ENCODE measurements at regions not wholly inside any gene's neighbourhood (a gene's known extent, or its start where the extent isn't known, plus 50 kb on each side); places are given as distances from the start of the nearest gene placed in this dataset.
"Not testable (repeated sequence)": the region's sequence is repeated elsewhere in the genome, so short reads cannot be mapped to it uniquely, and the experiment has no call there.

DNA sequence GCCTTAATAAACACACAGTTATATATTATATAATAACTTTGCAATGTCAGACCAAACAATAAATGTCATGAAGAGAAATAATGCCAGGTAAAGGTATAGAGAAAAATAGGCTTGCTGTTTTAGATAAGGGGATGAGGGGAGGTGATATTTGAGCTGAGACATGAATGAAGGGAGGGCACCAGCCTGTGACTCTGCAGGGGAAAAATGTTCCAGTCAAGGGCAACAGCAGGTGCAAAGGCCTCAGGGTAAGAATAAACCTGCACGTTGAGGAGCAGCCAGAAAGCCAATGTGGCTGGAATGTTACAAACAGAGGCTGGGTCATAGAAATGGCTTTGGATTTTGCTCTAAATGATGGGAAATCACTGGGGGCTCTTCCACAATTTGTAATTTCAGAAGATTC lies 519.6 kb downstream of the SOX6 start:
- no peaks in the 10 kb centered on the region for H3K9me3 ChIP-seq (ENCODE audit: control insufficient read depth in 2 of 2, low read length in 2 of 2)
- H3K27me3 ChIP-seq (ENCODE audit: control insufficient read depth in 2 of 2, insufficient read depth in 2 of 2, low read length in 2 of 2): no peaks in the 10 kb centered on the region
- no peak overlapping the region for H3K27ac ChIP-seq (ENCODE audit: low read depth in 2 of 2, low read length in 2 of 2)
- no peak overlapping the region for H3K9ac ChIP-seq (ENCODE audit: low read depth in 1 of 2, low read length in 2 of 2)
- H3K36me3 ChIP-seq (ENCODE audit: control insufficient read depth in 2 of 2, insufficient read depth in 2 of 2, low read length in 2 of 2): no peaks in the 10 kb centered on the region
- peaks cover 4 to 14% of the 10 kb centered on the region in 2 donors for H3K4me1 ChIP-seq (ENCODE audit: control insufficient read depth in 2 of 2, insufficient read depth in 2 of 2, low read length in 2 of 2)
- no peak overlapping the region for H3K4me3 ChIP-seq (ENCODE audit: low read length in 2 of 2)

DNA sequence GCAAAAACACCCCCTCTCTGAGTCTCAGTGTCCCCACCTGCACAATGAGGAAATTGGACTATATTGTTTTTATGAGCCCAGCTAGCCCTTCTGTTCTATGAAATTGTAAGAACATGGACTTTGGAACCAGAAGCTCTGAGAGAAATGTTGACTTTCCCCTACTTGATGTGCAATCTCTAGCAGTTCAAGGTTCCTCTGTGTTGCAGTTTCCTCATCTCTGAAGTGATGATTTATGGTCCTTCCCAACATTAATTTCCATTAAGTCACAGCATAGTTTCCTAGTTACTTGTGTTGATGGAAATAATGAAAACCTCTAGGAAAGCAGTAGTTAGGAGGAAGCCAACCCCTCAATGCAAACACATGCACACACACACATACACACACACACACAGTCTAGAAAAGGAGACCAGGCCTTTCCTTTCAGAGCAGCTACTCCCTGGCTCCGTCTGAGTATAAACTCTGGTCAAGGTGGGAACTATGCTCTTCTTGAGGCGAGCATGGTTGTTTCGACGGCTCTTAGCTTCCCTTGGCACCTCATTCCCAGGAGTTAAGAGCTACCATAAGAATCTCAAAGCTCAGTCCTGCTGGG lies 518.4 kb downstream of the SOX6 start:
- peaks cover 4 to 14% of the 10 kb centered on the region in 2 donors for H3K4me1 ChIP-seq (ENCODE audit: control insufficient read depth in 2 of 2, insufficient read depth in 2 of 2, low read length in 2 of 2)
- peak overlapping the region in 1 of 2 donors; percentile 22 for H3K4me3 ChIP-seq (ENCODE audit: low read length in 2 of 2)
- H3K36me3 ChIP-seq (ENCODE audit: control insufficient read depth in 2 of 2, insufficient read depth in 2 of 2, low read length in 2 of 2): no peaks in the 10 kb centered on the region
- no peaks in the 10 kb centered on the region for H3K27me3 ChIP-seq (ENCODE audit: control insufficient read depth in 2 of 2, insufficient read depth in 2 of 2, low read length in 2 of 2)
- H3K9me3 ChIP-seq (ENCODE audit: control insufficient read depth in 2 of 2, low read length in 2 of 2): no peaks in the 10 kb centered on the region
- H3K9ac ChIP-seq (ENCODE audit: low read depth in 1 of 2, low read length in 2 of 2): peak overlapping the region in 1 of 2 donors; percentile 42
- H3K27ac ChIP-seq (ENCODE audit: low read depth in 2 of 2, low read length in 2 of 2): peak overlapping the region; percentile 74 to 84

DNA sequence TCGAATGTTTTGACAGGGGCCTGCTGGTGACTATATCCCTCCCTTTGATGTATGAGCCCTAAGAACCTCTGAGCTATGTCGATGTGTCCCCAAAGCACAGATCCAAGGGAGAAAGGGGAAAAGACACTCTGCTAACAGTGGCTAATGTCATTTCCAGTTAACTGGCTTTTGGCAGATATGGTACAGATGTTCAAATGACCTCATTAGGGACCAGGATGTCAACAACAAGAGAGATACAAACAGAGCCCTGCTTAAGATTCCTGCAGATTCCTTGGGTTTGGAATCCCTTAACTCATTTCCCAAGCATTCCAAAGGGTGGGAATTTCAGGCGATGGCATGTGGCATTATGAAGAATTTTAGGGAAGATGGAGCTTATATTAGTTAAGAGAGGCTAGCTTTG lies 517.3 kb downstream of the SOX6 start:
- no peak overlapping the region for H3K27ac ChIP-seq (ENCODE audit: low read depth in 2 of 2, low read length in 2 of 2)
- H3K27me3 ChIP-seq (ENCODE audit: control insufficient read depth in 2 of 2, insufficient read depth in 2 of 2, low read length in 2 of 2): no peaks in the 10 kb centered on the region

DNA sequence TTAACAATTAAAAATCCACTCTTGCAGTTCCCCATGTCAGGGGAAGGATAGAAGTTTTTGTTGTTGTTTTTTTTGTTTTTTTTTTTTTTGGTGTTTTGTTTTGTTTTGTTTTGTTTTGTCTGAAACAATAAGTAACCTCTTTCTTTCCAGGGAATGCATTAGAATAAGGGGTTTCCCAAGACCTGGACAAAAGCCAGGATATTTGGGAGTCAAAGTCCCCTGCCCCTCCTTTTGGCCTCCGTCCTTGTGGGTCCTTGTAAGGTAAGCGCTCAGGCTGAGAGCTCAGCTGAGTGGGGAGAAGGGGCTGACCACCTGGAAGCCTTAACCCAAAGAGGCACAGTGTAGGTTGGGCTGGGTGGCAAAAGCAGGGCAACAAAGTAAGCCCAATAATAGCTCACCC lies 515.4 kb downstream of the SOX6 start:
- Histone ChIP-seq H3K4me1 (ENCODE audit: control insufficient read depth in 2 of 2, insufficient read depth in 2 of 2, low read length in 2 of 2) (peaks cover 4 to 14% of the 10 kb centered on the region in 2 donors), H3K9me3 (ENCODE audit: control insufficient read depth in 2 of 2, low read length in 2 of 2) (no peaks in the 10 kb centered on the region), H3K27me3 (ENCODE audit: control insufficient read depth in 2 of 2, insufficient read depth in 2 of 2, low read length in 2 of 2) (no peaks in the 10 kb centered on the region), H3K9ac (ENCODE audit: low read depth in 1 of 2, low read length in 2 of 2) (no peak overlapping the region), H3K4me3 (ENCODE audit: low read length in 2 of 2) (no peak overlapping the region), H3K27ac (ENCODE audit: low read depth in 2 of 2, low read length in 2 of 2) (no peak overlapping the region), H3K36me3 (ENCODE audit: control insufficient read depth in 2 of 2, insufficient read depth in 2 of 2, low read length in 2 of 2) (no peaks in the 10 kb centered on the region)

More for the DNA sequence above, 517.3 kb downstream of the SOX6 start:
- Histone ChIP-seq H3K9me3 (ENCODE audit: control insufficient read depth in 2 of 2, low read length in 2 of 2) (no peaks in the 10 kb centered on the region), H3K36me3 (ENCODE audit: control insufficient read depth in 2 of 2, insufficient read depth in 2 of 2, low read length in 2 of 2) (no peaks in the 10 kb centered on the region), H3K4me3 (ENCODE audit: low read length in 2 of 2) (no peak overlapping the region), H3K4me1 (ENCODE audit: control insufficient read depth in 2 of 2, insufficient read depth in 2 of 2, low read length in 2 of 2) (peaks cover 4 to 14% of the 10 kb centered on the region in 2 donors), H3K9ac (ENCODE audit: low read depth in 1 of 2, low read length in 2 of 2) (no peak overlapping the region)

DNA sequence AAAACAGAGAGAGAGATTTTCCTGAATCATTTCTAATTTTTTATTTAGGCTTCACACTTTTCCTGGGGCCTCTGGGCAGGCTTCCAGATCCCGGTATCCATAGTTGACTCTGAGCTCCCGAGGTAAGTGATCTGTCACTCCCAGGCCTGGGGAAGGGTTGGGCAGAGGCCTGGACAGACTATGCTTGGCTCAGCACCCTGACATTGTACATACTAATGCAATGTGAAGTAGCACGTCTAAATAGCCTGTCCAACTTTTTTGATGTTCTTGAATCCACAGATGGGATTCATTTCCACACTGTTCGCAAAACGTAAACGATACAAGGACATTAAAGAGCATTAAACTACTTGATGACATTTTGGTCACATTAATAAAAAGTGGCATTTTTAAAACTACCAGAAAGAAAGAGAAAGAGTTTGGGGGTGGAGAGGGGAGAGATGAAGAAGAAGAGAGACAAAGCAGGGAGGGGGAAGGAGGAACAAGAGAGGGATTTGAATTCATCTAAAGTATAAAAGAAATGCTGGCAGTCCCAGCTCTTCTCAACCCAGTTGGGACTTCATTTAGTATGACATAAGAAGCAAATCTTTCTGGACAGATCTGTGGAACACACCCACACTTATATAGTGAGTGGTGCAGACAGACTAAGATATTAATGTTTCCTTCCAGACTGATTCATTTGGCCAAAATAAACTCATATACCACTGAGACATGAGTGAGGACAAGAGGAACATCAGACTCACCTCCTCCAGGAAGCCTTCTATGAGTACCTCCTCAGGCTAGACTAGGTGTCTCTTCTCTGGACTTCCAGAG lies 514.2 kb downstream of the SOX6 start:
- no peak overlapping the region for H3K27ac ChIP-seq (ENCODE audit: low read depth in 2 of 2, low read length in 2 of 2)
- H3K36me3 ChIP-seq (ENCODE audit: control insufficient read depth in 2 of 2, insufficient read depth in 2 of 2, low read length in 2 of 2): no peaks in the 10 kb centered on the region
- H3K27me3 ChIP-seq (ENCODE audit: control insufficient read depth in 2 of 2, insufficient read depth in 2 of 2, low read length in 2 of 2): no peaks in the 10 kb centered on the region
- no peaks in the 10 kb centered on the region for H3K9me3 ChIP-seq (ENCODE audit: control insufficient read depth in 2 of 2, low read length in 2 of 2)
- peaks cover 4 to 10% of the 10 kb centered on the region in 2 donors for H3K4me1 ChIP-seq (ENCODE audit: control insufficient read depth in 2 of 2, insufficient read depth in 2 of 2, low read length in 2 of 2)
- H3K4me3 ChIP-seq (ENCODE audit: low read length in 2 of 2): no peak overlapping the region
- H3K9ac ChIP-seq (ENCODE audit: low read depth in 1 of 2, low read length in 2 of 2): no peak overlapping the region

DNA sequence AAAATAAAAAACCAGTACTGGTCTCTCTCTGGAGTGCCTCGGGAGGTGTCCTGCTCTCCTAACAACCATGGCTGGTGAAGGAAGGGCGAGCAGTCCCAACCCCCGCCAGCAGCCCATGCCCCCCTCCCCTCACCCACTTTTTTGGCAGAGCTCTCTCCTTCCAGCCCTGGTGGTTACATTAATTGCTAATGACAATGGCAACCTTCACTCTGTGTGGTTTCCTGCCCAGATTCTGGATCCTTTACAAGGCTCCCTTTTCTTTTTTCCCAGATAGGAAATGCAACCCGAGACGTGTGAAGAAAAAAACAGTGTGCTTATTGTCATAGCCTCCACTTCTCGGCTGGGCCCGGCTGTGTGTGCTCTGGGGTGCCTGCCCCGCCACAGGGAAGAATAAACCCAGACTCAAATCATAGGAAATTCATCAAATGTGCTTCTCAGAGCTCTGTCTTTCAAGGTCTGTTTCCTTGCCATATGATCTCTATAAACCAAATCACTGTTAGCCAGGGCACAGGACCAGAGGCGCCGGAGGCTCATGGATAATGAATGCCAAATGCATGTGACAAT lies 513.0 kb downstream of the SOX6 start:
- H3K27me3 ChIP-seq (ENCODE audit: control insufficient read depth in 2 of 2, insufficient read depth in 2 of 2, low read length in 2 of 2): no peaks in the 10 kb centered on the region
- no peaks in the 10 kb centered on the region for H3K9me3 ChIP-seq (ENCODE audit: control insufficient read depth in 2 of 2, low read length in 2 of 2)
- H3K27ac ChIP-seq (ENCODE audit: low read depth in 2 of 2, low read length in 2 of 2): no peak overlapping the region
- no peak overlapping the region for H3K4me3 ChIP-seq (ENCODE audit: low read length in 2 of 2)
- H3K36me3 ChIP-seq (ENCODE audit: control insufficient read depth in 2 of 2, insufficient read depth in 2 of 2, low read length in 2 of 2): no peaks in the 10 kb centered on the region
- no peak overlapping the region for H3K9ac ChIP-seq (ENCODE audit: low read depth in 1 of 2, low read length in 2 of 2)
- H3K4me1 ChIP-seq (ENCODE audit: control insufficient read depth in 2 of 2, insufficient read depth in 2 of 2, low read length in 2 of 2): peaks cover under 1% of the 10 kb centered on the region in 2 donors

DNA sequence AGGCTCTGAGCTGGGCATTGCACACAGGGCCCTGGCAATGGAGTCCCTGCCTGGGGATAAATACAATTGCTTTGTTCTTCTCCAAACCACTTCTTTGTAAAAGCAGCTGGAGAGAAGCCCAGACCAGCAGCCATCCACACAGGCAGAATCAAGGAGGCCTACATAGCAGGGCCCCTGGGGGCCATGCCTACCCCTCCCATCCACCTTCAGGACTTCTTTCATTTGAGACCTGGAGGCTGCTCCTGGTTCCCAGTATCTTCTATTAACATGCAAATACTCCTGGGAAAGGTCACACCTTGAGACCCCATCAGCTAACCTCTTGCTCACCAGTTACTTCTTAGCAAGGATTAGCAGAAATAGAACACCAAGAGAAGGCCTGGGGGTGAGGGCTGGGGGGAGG lies 511.1 kb downstream of the SOX6 start:
- H3K4me1 ChIP-seq (ENCODE audit: control insufficient read depth in 2 of 2, insufficient read depth in 2 of 2, low read length in 2 of 2): no peaks in the 10 kb centered on the region
- H3K4me3 ChIP-seq (ENCODE audit: low read length in 2 of 2): no peak overlapping the region
- H3K36me3 ChIP-seq (ENCODE audit: control insufficient read depth in 2 of 2, insufficient read depth in 2 of 2, low read length in 2 of 2): no peaks in the 10 kb centered on the region
- no peaks in the 10 kb centered on the region for H3K9me3 ChIP-seq (ENCODE audit: control insufficient read depth in 2 of 2, low read length in 2 of 2)
- no peak overlapping the region for H3K9ac ChIP-seq (ENCODE audit: low read depth in 1 of 2, low read length in 2 of 2)
- no peak overlapping the region for H3K27ac ChIP-seq (ENCODE audit: low read depth in 2 of 2, low read length in 2 of 2)
- H3K27me3 ChIP-seq (ENCODE audit: control insufficient read depth in 2 of 2, insufficient read depth in 2 of 2, low read length in 2 of 2): no peaks in the 10 kb centered on the region

DNA sequence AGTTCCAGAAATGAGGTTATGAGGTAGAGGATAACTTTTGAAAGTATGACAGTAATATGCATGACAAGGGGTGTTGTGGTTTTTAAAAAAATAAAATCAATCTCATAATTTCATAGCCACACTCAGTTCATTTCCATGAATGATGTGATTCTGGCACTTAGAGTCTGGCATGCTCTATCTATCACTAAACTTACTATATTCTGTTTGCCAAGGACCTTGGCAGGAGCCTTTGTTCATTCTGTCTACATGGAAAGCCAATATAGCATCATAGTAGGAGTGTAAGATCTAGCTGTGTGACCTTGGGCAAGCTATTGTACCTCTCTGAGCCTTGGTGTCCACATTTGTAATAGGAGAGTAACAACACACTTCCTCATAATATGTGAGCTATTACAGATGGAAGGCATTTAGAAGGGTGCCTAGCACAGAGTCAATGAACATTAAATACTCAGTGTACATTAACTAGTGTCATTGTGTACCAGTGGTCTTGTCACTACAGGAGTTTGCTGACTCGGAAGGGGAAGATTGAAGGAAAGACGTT lies 507.6 kb downstream of the SOX6 start:
- Histone ChIP-seq H3K27me3 (ENCODE audit: control insufficient read depth in 2 of 2, insufficient read depth in 2 of 2, low read length in 2 of 2) (no peaks in the 10 kb centered on the region), H3K9me3 (ENCODE audit: control insufficient read depth in 2 of 2, low read length in 2 of 2) (no peaks in the 10 kb centered on the region), H3K4me3 (ENCODE audit: low read length in 2 of 2) (no peak overlapping the region), H3K36me3 (ENCODE audit: control insufficient read depth in 2 of 2, insufficient read depth in 2 of 2, low read length in 2 of 2) (no peaks in the 10 kb centered on the region), H3K27ac (ENCODE audit: low read depth in 2 of 2, low read length in 2 of 2) (peak overlapping the region in 1 of 2 donors; percentile 6), H3K9ac (ENCODE audit: low read depth in 1 of 2, low read length in 2 of 2) (no peak overlapping the region), H3K4me1 (ENCODE audit: control insufficient read depth in 2 of 2, insufficient read depth in 2 of 2, low read length in 2 of 2) (no peaks in the 10 kb centered on the region)

DNA sequence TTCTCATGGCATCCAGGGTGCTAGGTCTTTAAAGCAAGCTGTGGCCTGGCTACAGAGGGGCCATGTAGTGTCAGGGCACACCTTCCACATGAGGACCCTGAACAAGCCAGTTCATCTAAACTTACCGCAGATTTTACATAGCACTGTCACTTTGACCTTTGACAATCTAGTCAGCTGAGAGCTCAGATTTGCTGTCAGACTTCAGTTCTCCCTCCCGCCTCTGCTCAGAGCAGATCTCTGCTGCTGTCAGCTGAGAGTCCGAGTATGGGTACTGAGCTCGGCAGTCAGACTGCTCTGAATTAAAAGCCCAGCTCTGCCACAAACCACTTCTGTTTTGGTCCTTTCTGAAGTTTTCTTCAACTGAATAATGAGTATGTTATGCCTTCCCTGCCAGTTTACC lies 507.1 kb downstream of the SOX6 start:
- H3K36me3 ChIP-seq (ENCODE audit: control insufficient read depth in 2 of 2, insufficient read depth in 2 of 2, low read length in 2 of 2): no peaks in the 10 kb centered on the region
- H3K27ac ChIP-seq (ENCODE audit: low read depth in 2 of 2, low read length in 2 of 2): peak overlapping the region in 1 of 2 donors; percentile 6
- no peaks in the 10 kb centered on the region for H3K9me3 ChIP-seq (ENCODE audit: control insufficient read depth in 2 of 2, low read length in 2 of 2)
- H3K27me3 ChIP-seq (ENCODE audit: control insufficient read depth in 2 of 2, insufficient read depth in 2 of 2, low read length in 2 of 2): no peaks in the 10 kb centered on the region
- no peaks in the 10 kb centered on the region for H3K4me1 ChIP-seq (ENCODE audit: control insufficient read depth in 2 of 2, insufficient read depth in 2 of 2, low read length in 2 of 2)
- no peak overlapping the region for H3K9ac ChIP-seq (ENCODE audit: low read depth in 1 of 2, low read length in 2 of 2)
- no peak overlapping the region for H3K4me3 ChIP-seq (ENCODE audit: low read length in 2 of 2)

DNA sequence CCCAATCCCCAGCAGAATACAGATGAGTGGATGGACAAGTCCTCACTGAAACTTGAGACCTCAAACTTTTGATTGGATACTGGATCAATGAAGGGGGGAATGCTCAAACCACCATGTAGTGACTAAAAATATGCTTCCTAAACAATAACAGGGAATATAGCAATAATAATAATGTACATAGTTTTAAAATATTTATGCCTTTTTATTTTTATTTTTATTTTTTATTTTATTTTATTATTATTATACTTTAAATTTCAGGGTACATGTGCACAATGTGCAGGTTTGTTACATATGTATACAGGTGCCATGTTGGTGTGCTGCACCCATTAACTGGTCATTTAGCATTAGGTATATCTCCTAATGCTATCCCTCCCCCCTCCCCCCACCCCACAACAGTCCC lies 506.0 kb downstream of the SOX6 start:
- H3K36me3 ChIP-seq (ENCODE audit: control insufficient read depth in 2 of 2, insufficient read depth in 2 of 2, low read length in 2 of 2); H3K27ac ChIP-seq (ENCODE audit: low read depth in 2 of 2, low read length in 2 of 2); H3K27me3 ChIP-seq (ENCODE audit: control insufficient read depth in 2 of 2, insufficient read depth in 2 of 2, low read length in 2 of 2); H3K9me3 ChIP-seq (ENCODE audit: control insufficient read depth in 2 of 2, low read length in 2 of 2); H3K9ac ChIP-seq (ENCODE audit: low read depth in 1 of 2, low read length in 2 of 2); H3K4me1 ChIP-seq (ENCODE audit: control insufficient read depth in 2 of 2, insufficient read depth in 2 of 2, low read length in 2 of 2); H3K4me3 ChIP-seq (ENCODE audit: low read length in 2 of 2): not testable (repeated sequence)
